NCI-H1048 (cell line): ENCODE measurements at regions not wholly inside any gene's neighbourhood (a gene's known extent, or its start where the extent isn't known, plus 50 kb on each side); places are given as distances from the start of the nearest gene placed in this dataset.
A peak's percentile ranks its signal among the peaks of the same experiment; 100 is the strongest.

Experiments used
- DNase-seq: peaks from one replicate; lab custom pipeline; 2025; lab: John Stamatoyannopoulos, UW

- no peak for DNase-seq
Observed at GRCh38 chr10:91036807-91037411, 116.0 kb upstream of the ANKRD1 start.

GRCh38 chr10:91038971-91039370 lies 118.1 kb upstream of the ANKRD1 start:
- no peak for DNase-seq

GRCh38 chr10:91040343-91040742 lies 119.5 kb upstream of the ANKRD1 start:
- no peak for DNase-seq

GRCh38 chr10:91042069-91042468 lies 121.2 kb upstream of the ANKRD1 start:
- no peak for DNase-seq

GRCh38 chr10:91043173-91043910 lies 122.5 kb upstream of the ANKRD1 start:
- DNase-seq, result no peak

- DNase-seq, result no peak
Observed at GRCh38 chr10:91046869-91047268, 126.0 kb upstream of the ANKRD1 start.

- no peak for DNase-seq
Observed at GRCh38 chr10:91048380-91048779, 127.5 kb upstream of the ANKRD1 start.

- no peak for DNase-seq
Observed at GRCh38 chr10:91049296-91049987, 128.6 kb upstream of the ANKRD1 start.

GRCh38 chr10:91049988-91050360 lies 129.1 kb upstream of the ANKRD1 start:
- DNase-seq, result no peak

GRCh38 chr10:91050371-91051034 lies 129.6 kb upstream of the ANKRD1 start:
- DNase-seq, result no peak

- no peak for DNase-seq
Observed at GRCh38 chr10:91051829-91052228, 130.9 kb upstream of the ANKRD1 start.

- no peak for DNase-seq
Observed at GRCh38 chr10:91054325-91054724, 133.4 kb upstream of the ANKRD1 start.

- no peak for DNase-seq
Observed at GRCh38 chr10:91061187-91061586, 140.3 kb upstream of the ANKRD1 start.

- no peak for DNase-seq
Observed at GRCh38 chr10:91061608-91062007, 140.7 kb upstream of the ANKRD1 start.

- no peak for DNase-seq
Observed at GRCh38 chr10:91062091-91062490, 141.2 kb upstream of the ANKRD1 start.

- DNase-seq, result no peak
Observed at GRCh38 chr10:91071786-91072185, 148.7 kb upstream of the PCGF5 start.

- no peak for DNase-seq
Observed at GRCh38 chr10:91073286-91073979, 147.0 kb upstream of the PCGF5 start.

GRCh38 chr10:91076991-91077548 lies 143.4 kb upstream of the PCGF5 start:
- DNase-seq, result no peak

GRCh38 chr10:91077549-91078071 lies 142.9 kb upstream of the PCGF5 start:
- peak; percentile 32 for DNase-seq

GRCh38 chr10:91080776-91081175 lies 139.7 kb upstream of the PCGF5 start:
- DNase-seq, result no peak

- DNase-seq, result no peak
Observed at GRCh38 chr10:91082447-91082846, 138.0 kb upstream of the PCGF5 start.
